ENCODE measurements at regions not wholly inside any gene's neighbourhood (a gene's known extent, or its start where the extent isn't known, plus 50 kb on each side); places are given as distances from the start of the nearest gene placed in this dataset.

- Histone ChIP-seq H3K79me2 (no peaks in the 10 kb centered on the region), H3K27ac (no peak overlapping the region), H3K4me3 (ENCODE audit: low read depth, low read length) (no peak overlapping the region), H3K9me3 (ENCODE audit: control insufficient read depth, low read length) (no peaks in the 10 kb centered on the region), H3K9ac (no peak overlapping the region), H3K4me2 (ENCODE audit: low read length) (no peak overlapping the region), H3K4me1 (no peaks in the 10 kb centered on the region), H3K27me3 (ENCODE audit: control insufficient read depth, insufficient read depth, low read length) (no peaks in the 10 kb centered on the region), H3K36me3 (ENCODE audit: control insufficient read depth, insufficient read depth, low read length) (no peaks in the 10 kb centered on the region), H2AFZ (no peak overlapping the region)
- TF ChIP-seq, protein P1, sequence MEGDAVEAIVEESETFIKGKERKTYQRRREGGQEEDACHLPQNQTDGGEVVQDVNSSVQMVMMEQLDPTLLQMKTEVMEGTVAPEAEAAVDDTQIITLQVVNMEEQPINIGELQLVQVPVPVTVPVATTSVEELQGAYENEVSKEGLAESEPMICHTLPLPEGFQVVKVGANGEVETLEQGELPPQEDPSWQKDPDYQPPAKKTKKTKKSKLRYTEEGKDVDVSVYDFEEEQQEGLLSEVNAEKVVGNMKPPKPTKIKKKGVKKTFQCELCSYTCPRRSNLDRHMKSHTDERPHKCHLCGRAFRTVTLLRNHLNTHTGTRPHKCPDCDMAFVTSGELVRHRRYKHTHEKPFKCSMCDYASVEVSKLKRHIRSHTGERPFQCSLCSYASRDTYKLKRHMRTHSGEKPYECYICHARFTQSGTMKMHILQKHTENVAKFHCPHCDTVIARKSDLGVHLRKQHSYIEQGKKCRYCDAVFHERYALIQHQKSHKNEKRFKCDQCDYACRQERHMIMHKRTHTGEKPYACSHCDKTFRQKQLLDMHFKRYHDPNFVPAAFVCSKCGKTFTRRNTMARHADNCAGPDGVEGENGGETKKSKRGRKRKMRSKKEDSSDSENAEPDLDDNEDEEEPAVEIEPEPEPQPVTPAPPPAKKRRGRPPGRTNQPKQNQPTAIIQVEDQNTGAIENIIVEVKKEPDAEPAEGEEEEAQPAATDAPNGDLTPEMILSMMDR (IDR thresholded peaks at IDR 0.05): no peak
These were observed 809.4 kb downstream of the TYW1 start for GRCh38 chr7:67805921-67806471.

DNA sequence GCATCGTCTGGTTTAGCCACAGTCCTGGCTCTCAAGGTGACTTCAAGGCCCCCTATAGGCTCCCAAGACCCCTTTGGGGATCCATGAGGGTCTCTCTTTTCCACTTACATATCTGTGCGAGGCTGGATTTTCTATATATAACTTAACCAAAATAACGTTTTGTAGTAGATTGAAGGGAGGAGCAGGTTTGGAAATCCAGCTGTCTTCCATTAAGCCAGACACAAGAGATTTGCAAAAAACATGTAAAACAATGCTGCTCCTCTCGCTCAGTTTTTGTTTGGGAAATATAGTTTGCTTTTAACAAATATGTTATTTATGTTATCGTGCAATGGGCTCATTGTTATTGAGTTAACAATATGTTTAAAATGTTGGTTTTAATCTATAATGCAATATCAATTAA lies 811.2 kb downstream of the TYW1 start:
- Histone ChIP-seq H3K79me2 (no peaks in the 10 kb centered on the region), H3K27ac (no peak overlapping the region), H3K4me2 (ENCODE audit: low read length) (no peak overlapping the region), H2AFZ (no peak overlapping the region), H3K4me3 (ENCODE audit: low read depth, low read length) (no peak overlapping the region), H3K36me3 (ENCODE audit: control insufficient read depth, insufficient read depth, low read length) (no peaks in the 10 kb centered on the region), H3K9ac (no peak overlapping the region), H3K27me3 (ENCODE audit: control insufficient read depth, insufficient read depth, low read length) (no peaks in the 10 kb centered on the region), H3K4me1 (no peaks in the 10 kb centered on the region), H3K9me3 (ENCODE audit: control insufficient read depth, low read length) (no peaks in the 10 kb centered on the region)
- TF ChIP-seq, protein P1 (IDR thresholded peaks at IDR 0.05): no peak

DNA sequence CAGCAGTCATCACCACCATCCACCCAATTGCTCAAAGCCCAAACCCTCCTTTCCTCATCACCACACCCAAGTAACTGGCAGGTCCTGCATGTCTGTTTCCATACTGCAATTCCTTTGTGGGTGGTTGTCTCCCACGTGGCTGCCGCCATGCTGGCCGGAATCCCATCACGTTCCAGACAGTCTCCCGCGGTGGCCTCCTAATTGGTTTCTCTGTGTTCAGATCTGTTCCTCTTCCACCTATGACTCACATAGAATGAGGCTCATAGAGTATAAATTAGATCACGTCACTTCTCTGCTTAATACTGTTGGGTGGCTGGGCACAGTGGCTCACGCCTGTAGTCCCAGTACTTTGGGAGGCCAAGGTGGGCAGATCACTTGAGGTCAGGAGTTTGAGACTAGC lies 813.0 kb downstream of the TYW1 start:
- no peaks in the 10 kb centered on the region for H3K4me1 ChIP-seq
- H3K4me3 ChIP-seq (ENCODE audit: low read depth, low read length): no peak overlapping the region
- no peak overlapping the region for H2AFZ ChIP-seq
- no peaks in the 10 kb centered on the region for H3K27me3 ChIP-seq (ENCODE audit: control insufficient read depth, insufficient read depth, low read length)
- H3K27ac ChIP-seq: no peak overlapping the region
- no peaks in the 10 kb centered on the region for H3K36me3 ChIP-seq (ENCODE audit: control insufficient read depth, insufficient read depth, low read length)
- TF ChIP-seq, protein P1 (IDR thresholded peaks at IDR 0.05): no peak
- H3K79me2 ChIP-seq: no peaks in the 10 kb centered on the region
- no peaks in the 10 kb centered on the region for H3K9me3 ChIP-seq (ENCODE audit: control insufficient read depth, low read length)
- no peak overlapping the region for H3K4me2 ChIP-seq (ENCODE audit: low read length)
- no peak overlapping the region for H3K9ac ChIP-seq

DNA sequence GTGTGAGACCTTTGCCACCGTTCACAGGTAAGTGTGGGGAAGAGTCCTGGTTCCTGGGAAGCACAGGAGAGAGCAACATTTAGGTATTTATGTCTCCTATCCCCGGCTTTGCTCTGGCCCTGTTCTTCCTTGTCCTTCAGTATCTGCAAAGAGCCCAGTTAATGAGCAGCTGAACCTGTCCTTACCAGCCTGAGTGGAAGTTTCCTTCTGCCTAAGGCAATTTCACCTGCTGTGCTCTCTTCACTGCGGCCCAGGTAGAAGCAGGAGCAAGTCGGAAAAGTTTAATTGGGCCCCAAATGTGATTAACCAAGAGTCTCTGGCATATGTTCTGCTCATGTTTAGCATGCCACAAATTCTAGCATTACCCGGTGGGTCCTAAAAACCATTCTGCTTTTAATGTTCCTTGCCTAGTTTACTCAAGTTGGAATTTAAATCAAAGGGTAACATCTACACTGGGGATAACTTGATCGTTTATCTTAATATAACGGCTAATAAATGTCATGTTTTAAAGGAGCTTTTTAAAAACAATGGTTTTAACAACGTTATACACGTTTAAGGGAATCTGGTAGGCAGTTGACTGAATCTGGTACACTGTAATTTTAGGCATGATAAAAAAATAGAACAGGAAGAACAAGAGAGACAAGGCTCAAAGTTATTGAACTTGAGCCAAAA lies 817.1 kb downstream of the TYW1 start:
- Histone ChIP-seq H3K4me2 (ENCODE audit: low read length) (no peak overlapping the region), H3K9ac (no peak overlapping the region), H3K4me1 (no peaks in the 10 kb centered on the region), H3K4me3 (ENCODE audit: low read depth, low read length) (no peak overlapping the region), H2AFZ (no peak overlapping the region), H3K27ac (no peak overlapping the region), H3K79me2 (no peaks in the 10 kb centered on the region), H3K27me3 (ENCODE audit: control insufficient read depth, insufficient read depth, low read length) (no peaks in the 10 kb centered on the region), H3K9me3 (ENCODE audit: control insufficient read depth, low read length) (no peaks in the 10 kb centered on the region), H3K36me3 (ENCODE audit: control insufficient read depth, insufficient read depth, low read length) (no peaks in the 10 kb centered on the region)
- TF ChIP-seq, protein P1 (IDR thresholded peaks at IDR 0.05): no peak

DNA sequence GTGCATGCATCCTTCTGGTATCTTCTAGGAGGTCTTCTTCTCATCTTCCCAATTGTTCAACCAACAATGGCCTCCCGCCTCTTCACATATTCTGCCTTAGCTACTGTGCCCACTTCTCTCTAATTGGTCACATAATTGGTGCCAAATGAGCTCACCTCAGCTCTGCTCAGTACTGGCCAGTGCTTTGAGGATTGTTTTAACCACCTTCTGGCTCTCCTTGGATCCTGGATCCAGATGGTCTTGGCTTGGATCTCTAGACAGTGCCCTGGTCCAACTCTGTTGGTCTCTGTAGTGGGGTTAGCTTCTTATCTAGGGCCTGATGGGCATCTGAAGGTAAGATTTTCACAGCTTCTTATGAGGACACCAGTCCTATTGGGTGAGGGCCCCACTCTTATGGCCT lies 820.8 kb downstream of the TYW1 start:
- H3K9me3 ChIP-seq (ENCODE audit: control insufficient read depth, low read length): no peaks in the 10 kb centered on the region
- TF ChIP-seq, protein P1 (IDR thresholded peaks at IDR 0.05): no peak
- no peak overlapping the region for H3K4me3 ChIP-seq (ENCODE audit: low read depth, low read length)

More for the DNA sequence above, 820.8 kb downstream of the TYW1 start:
- Histone ChIP-seq H2AFZ (no peak overlapping the region), H3K36me3 (ENCODE audit: control insufficient read depth, insufficient read depth, low read length) (no peaks in the 10 kb centered on the region), H3K4me2 (ENCODE audit: low read length) (no peak overlapping the region), H3K4me1 (no peaks in the 10 kb centered on the region), H3K9ac (no peak overlapping the region), H3K27me3 (ENCODE audit: control insufficient read depth, insufficient read depth, low read length) (no peaks in the 10 kb centered on the region), H3K27ac (no peak overlapping the region), H3K79me2 (no peaks in the 10 kb centered on the region)
